ENCODE measurements at regions not wholly inside any gene's neighbourhood (a gene's known extent, or its start where the extent isn't known, plus 50 kb on each side); places are given as distances from the start of the nearest gene placed in this dataset.

- DNase-seq (ENCODE audit: low spot score), result no peak
Observed at GRCh38 chr6:167493976-167494697, 169.3 kb downstream of the TTLL2 start.

DNA sequence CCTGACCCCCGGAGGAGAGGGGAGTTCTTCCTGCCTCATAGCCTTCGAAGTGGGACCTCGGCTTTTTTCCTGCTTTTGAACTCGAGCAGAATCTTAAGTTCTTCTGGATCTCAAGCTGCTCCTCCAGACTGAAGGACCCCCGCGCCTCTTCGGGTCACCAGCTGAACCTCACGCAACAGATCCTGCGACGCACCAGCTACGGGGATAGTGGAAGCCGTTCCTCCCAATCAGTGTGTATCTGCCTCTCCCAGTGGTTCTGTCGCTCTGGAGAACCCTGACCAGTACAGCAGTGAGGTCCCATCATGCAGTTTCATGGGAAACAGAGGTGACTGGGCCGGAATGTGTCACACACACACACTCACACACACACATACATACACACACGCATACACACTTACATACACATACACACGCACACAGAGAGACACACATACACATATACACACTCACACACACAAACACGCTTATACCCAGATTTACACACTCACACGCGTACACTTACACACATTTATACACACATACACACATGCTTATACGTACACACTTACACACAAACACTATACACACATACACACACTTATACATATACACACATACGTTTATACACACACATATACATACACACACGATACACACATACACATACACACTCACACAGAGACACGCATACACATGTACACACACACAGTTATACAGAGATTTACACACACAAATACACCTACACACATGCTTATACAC lies 170.0 kb downstream of the TTLL2 start:
- DNase-seq (ENCODE audit: low spot score), result no peak

GRCh38 chr6:167495506-167496401 lies 170.9 kb downstream of the TTLL2 start:
- no peak for DNase-seq (ENCODE audit: low spot score)

- no peak for DNase-seq (ENCODE audit: low spot score)
Observed at GRCh38 chr6:167496707-167497106, 171.8 kb downstream of the TTLL2 start.

DNA sequence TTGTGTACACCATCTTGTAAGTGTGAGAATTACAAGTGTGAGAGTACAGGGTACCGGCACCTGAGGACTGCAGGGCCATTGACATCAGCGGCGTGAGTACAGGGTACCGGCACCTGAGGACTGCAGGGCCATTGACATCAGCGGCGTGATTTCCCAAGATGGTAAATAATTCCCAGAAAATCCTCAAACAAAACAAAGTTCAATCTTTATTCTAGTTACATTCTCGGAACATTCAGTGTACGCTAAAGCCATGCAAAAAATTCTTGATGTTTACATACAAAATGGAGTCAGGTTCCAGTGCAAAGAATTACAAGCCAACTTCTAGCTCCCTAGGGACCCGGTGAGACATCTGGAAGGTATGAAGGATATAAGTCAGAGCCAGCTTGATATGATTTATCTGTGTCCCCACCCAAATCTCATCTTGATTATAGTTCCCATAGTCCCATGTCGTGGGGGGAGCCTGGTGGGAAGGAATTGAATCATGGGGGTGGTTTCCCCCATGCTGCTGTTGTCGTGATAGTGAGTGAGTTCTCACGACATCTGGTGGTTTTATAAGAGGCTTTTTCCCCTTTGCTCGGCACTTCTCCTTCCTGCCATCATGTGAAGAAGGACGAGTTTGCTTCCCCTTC lies 172.7 kb downstream of the TTLL2 start:
- no peak for DNase-seq (ENCODE audit: low spot score)

DNA sequence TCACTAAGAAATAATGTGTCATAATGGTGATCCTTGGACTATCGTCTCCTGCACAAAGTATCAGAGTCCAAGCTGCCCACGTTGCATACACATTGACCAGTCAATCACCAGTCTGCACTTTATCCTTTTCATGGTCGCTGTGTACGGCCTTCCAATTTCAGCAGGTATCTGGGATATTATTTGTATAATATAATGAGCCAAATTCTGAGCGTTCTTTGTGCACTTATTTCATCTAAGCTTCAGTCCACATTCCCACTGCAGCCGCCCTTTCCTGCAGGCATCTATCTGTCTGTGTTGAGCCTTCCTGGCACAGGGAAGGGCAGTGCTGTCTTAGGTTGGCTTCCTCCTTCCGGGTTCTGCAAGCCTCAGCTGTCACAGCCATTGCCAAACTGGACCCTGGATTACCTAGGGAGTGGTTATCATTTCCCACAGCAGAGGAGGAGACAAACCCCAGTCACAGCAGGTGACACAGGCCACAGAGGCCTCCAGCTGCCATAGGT lies 174.3 kb downstream of the TTLL2 start:
- no peak for DNase-seq (ENCODE audit: low spot score)

GRCh38 chr6:167500961-167501360 lies 176.1 kb downstream of the TTLL2 start:
- DNase-seq (ENCODE audit: low spot score), result no peak

- DNase-seq (ENCODE audit: low spot score), result peak; percentile 5
Observed at GRCh38 chr6:167501831-167502385, 177.0 kb downstream of the TTLL2 start.

- no peak for DNase-seq (ENCODE audit: low spot score)
Observed at GRCh38 chr6:167502471-167502870, 177.6 kb downstream of the TTLL2 start.

DNA sequence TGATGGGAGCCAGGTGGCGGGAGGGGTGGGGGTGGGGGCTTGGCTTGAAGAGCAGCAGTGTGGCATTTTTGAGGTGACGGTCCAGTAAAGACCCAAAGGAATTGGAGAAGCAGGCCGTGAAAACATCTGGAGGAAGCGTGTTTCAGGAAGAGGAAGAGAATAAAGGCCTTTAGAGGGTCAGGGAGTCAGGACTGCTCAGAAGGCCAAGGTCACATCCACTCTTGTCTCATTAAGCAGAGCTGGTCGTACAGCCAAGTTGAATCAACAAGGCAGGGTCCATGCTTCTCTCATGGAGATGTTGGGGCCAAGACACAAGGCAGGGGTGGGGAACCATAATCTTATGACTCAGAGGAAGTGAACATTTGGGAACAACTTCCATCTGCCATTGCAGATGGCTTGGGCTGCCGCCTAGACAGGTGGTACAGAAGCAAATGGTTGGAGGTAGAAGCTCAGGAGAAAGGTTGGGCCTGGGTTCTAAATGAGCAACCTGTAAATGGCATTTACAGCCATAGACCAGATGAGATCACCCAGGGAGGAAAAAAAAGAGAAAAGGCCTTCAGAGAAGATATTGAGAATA lies 179.6 kb downstream of the TTLL2 start:
- DNase-seq (ENCODE audit: low spot score), result no peak

DNA sequence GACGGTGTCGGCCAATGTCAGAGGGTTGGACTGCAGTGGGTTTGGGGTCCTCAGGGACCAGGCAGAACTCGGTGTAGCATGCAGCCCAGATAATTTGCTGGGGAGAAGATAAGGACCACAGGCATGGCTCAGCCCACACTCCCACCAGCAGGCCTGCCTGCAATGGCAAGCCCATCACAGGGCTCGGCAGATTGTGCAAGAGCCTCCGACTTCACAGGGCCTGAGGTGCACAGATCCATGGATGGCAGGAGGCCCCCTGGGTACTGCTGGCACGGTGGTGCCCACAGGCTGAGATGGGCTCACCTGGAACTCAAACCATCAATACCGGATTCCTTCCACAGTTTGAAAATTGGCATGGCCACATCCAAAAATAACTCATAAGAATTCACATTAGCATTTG lies 180.3 kb downstream of the TTLL2 start:
- no peak for DNase-seq (ENCODE audit: low spot score)

DNA sequence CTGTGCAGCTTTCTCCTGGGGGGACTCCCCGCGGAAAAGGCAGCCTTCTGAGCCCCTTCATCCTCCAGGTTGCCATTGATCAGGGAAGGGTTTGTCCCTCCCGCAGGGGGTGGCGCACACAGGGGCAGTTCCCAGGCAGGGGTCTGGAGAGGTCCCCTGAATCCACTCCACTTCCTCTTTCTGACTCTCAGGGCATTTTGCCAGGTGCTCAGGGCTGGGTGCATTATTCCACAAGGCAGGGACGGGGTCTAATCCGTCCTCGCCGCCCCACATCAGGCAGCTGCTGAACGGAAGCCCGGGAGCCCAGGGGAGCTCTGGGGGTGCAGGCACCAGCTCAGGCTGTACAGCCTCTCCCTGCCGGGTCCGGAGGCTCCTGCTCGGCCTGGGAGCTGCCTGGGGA lies 180.9 kb downstream of the TTLL2 start:
- no peak for DNase-seq (ENCODE audit: low spot score)

GRCh38 chr6:167506443-167507301 lies 181.8 kb downstream of the TTLL2 start:
- no peak for DNase-seq (ENCODE audit: low spot score)

DNA sequence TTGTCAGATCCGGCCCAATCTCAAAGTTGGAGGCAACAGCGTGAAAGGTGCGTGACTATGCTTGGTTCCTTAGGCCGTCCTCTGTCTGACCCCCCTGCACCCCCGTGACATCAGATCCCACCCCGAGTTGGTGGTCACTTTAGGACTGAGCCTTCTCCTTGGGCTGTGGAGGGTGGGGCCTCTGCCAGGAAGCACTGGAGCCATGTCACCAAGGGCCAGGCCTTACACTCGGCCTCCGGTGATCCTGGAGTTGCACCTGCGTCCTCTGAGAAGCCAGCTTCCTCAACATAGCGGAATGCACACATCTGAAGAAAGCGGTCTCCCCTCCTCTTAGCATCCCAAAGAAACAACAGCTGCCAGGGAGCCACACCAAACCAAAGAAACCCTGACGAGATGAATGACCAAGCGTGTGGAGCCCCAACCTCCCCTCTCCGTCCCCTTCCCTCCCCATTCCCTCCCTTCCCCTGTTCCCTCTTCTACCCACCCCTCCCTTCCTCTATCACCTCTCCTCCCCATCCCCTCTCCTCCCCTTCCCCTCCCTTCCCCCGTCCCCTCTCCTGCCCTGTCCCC lies 182.6 kb downstream of the TTLL2 start:
- no peak for DNase-seq (ENCODE audit: low spot score)

GRCh38 chr6:167508919-167509852 lies 184.3 kb downstream of the TTLL2 start:
- DNase-seq (ENCODE audit: low spot score), result no peak

GRCh38 chr6:167509853-167510220 lies 185.0 kb downstream of the TTLL2 start:
- no peak for DNase-seq (ENCODE audit: low spot score)

- DNase-seq (ENCODE audit: low spot score), result no peak
Observed at GRCh38 chr6:167510648-167511047, 185.8 kb downstream of the TTLL2 start.

GRCh38 chr6:167512696-167513375 lies 187.9 kb downstream of the TTLL2 start:
- no peak for DNase-seq (ENCODE audit: low spot score)
